ENCODE measurements at regions not wholly inside any gene's neighbourhood (a gene's known extent, or its start where the extent isn't known, plus 50 kb on each side); places are given as distances from the start of the nearest gene placed in this dataset.
A peak's percentile ranks its signal among the peaks of the same experiment; 100 is the strongest.
"Not testable (repeated sequence)": the region's sequence is repeated elsewhere in the genome, so short reads cannot be mapped to it uniquely, and the experiment has no call there.

DNA sequence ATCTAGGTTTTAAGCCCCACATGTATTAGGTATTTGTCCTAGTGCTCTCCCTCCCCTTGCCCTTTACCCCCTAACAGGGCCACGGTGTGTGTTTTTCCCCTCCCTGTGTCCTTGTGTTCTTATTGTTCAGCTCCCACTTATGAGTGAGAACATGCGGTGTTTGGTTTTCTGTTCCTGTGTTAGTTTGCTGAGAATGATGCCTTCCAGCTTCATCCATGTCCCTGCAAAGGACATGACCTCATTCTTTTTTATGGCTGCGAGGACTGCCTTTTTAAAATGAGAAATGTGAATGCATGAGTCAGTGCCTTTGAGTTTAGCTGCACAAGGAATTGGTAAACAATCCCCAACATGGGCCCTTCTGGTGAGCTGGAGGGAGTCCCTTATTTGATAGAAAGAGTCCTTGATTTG is 88.4 kb upstream of the EIF5 start (continued):
- TF ChIP-seq FOXP4 (CRISPR knock-in tag; IDR thresholded peaks at IDR 0.05) (peak; percentile 76), ZEB1 (IDR thresholded peaks at IDR 0.05; ENCODE audit: insufficient replicate concordance, low read depth) (peak; percentile 17), ZNF331 (CRISPR knock-in tag; IDR thresholded peaks at IDR 0.05) (peak; percentile 96), HMG20A (CRISPR knock-in tag; IDR thresholded peaks at IDR 0.05; ENCODE audit: borderline replicate concordance) (peak; percentile 47; the same call in 1 of the 2 replicates), ZNF264 (CRISPR knock-in tag; IDR thresholded peaks at IDR 0.05) (0 out of 2 replicates have a peak, but pooled peaks have one; percentile 5), RARA (CRISPR knock-in tag; IDR thresholded peaks at IDR 0.05) (peak; percentile 71; the same call in 1 of the 2 replicates), NR2F6 (IDR thresholded peaks at IDR 0.05) (peak; percentile 64; the same call in 1 of the 2 replicates), NR2F6 (CRISPR knock-in tag; IDR thresholded peaks at IDR 0.05) (peak; percentile 75), HNF4A (CRISPR knock-in tag; IDR thresholded peaks at IDR 0.05) (peak; percentile 72), CREB1 (CRISPR knock-in tag; IDR thresholded peaks at IDR 0.05) (peak; percentile 49; the same call in 1 of the 2 replicates), SAP130 (CRISPR knock-in tag; IDR thresholded peaks at IDR 0.05; ENCODE audit: low read depth) (peak; percentile 48), FOXA3 (CRISPR knock-in tag; IDR thresholded peaks at IDR 0.05) (0 out of 2 replicates have a peak, but pooled peaks have one; percentile 42), TEAD3 (CRISPR knock-in tag; optimal IDR thresholded peaks at IDR 0.05; ENCODE audit: borderline replicate concordance) (peak; percentile 11), SP5 (CRISPR knock-in tag; IDR thresholded peaks at IDR 0.05; ENCODE audit: borderline replicate concordance, low read depth) (peak; percentile 59; the same call in 1 of the 2 replicates), HDAC2 (CRISPR knock-in tag; IDR thresholded peaks at IDR 0.05) (peak; percentile 76; the same call in 1 of the 2 replicates), FOXP1 (IDR thresholded peaks at IDR 0.05) (0 out of 2 replicates have a peak, but pooled peaks have one; percentile 11), FOXP1 (CRISPR knock-in tag; IDR thresholded peaks at IDR 0.05) (peak; percentile 58), FOXK1 (CRISPR knock-in tag; IDR thresholded peaks at IDR 0.05; ENCODE audit: borderline replicate concordance, low read depth) (peak; percentile 43)
- TF ChIP-seq, protein P1, sequence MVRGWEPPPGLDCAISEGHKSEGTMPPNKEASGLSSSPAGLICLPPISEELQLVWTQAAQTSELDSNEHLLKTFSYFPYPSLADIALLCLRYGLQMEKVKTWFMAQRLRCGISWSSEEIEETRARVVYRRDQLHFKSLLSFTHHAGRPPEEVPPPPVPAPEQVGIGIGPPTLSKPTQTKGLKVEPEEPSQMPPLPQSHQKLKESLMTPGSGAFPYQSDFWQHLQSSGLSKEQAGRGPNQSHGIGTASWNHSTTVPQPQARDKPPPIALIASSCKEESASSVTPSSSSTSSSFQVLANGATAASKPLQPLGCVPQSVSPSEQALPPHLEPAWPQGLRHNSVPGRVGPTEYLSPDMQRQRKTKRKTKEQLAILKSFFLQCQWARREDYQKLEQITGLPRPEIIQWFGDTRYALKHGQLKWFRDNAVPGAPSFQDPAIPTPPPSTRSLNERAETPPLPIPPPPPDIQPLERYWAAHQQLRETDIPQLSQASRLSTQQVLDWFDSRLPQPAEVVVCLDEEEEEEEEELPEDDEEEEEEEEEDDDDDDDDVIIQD (CRISPR knock-in tag; IDR thresholded peaks at IDR 0.05; ENCODE audit: low read depth), result peak; percentile 34; the same call in 1 of the 2 replicates
- not testable (repeated sequence) for TF ChIP-seq CREB1 (IDR thresholded peaks at IDR 0.05)

All from HepG2 (cell line).